ENCODE measurements at regions not wholly inside any gene's neighbourhood (a gene's known extent, or its start where the extent isn't known, plus 50 kb on each side); places are given as distances from the start of the nearest gene placed in this dataset.
A peak's percentile ranks its signal among the peaks of the same experiment; 100 is the strongest.

DNA sequence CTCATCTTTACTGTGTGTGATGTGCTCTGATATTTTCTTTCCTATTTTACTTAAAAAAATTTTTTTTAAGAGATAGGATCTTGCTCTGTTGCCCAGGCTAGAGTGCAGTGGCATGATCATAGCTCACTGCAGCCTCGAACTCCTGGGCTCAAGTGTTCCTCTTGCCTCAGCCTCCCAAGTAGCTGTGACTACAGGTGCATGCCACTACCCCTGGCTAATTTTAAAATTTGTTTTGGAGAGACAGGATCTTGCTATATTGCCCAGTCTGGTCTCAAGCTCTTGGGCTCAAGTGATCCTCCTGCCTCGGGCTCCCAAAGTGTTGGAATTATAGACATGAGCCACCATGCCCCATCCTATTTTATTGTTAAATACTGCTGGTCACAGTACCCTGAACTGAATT, 67.4 kb downstream of the FOXD2 start:
- Histone ChIP-seq H3K36me3 (ENCODE audit: control insufficient read depth in 2 of 2, extremely low read depth in 1 of 2, insufficient read depth in 1 of 2, low read length in 1 of 2) (no peaks in the 10 kb centered on the region), H3K27ac (ENCODE audit: low read length) (no peak overlapping the region), H3K27me3 (replicated peaks in 1 of 2; ENCODE audit: control insufficient read depth in 2 of 2, extremely low read depth in 1 of 2, insufficient read depth in 2 of 2, low read length in 1 of 2) (peaks cover 17 to 51% of the 10 kb centered on the region in 2 experiments), H3K4me1 (ENCODE audit: control insufficient read depth in 1 of 2, extremely low read depth in 1 of 2, insufficient read depth in 2 of 2, low read length in 2 of 2) (peaks cover 0 to 12% of the 10 kb centered on the region in 2 experiments), H3K9me3 (no peaks in the 10 kb centered on the region), H3K4me3 (ENCODE audit: control insufficient read depth in 1 of 2, extremely low read depth in 1 of 2, low read length in 1 of 2) (no peak overlapping the region)
- WGBS (ENCODE audit: insufficient coverage) = 63% methylated on average over 2 of the region's 2 CpGs
- Mint-ChIP-seq H3K4me3 (no peak overlapping the region), H3K4me1 (peaks cover 4 to 7% (median 5%) of the 10 kb centered on the region in 3 donors), H3K9me3 (no peaks in the 10 kb centered on the region), H3K27ac (no peak overlapping the region), H3K27me3 (peaks cover 55 to 76% of the 10 kb centered on the region in 2 donors), H3K36me3 (peaks cover 3% of the 10 kb centered on the region)
- CTCF ChIA-PET = no interaction called here
- POLR2A ChIA-PET = no interaction called here
- DNase-seq = no peak
- no peak for ATAC-seq (replicated peaks in 1 of 4)

DNA sequence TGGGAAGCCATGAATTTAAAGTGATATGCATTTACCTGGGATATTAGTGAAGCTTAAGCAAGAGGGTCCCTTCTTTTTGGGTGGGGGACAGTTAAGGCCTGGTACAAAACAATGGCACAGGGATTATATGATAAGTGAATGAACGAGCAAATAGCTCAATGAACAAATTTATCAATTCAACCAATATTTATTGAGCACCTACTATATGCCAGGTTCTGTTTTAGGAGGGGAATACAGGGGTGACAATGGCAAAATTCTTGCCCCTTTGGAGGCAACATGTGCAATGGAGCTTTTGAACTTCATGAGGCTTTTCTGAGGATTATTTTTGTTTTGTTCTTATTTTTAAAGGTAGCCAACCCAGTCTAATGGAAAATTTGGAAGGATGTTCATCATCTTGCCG, 68.2 kb downstream of the FOXD2 start:
- ATAC-seq (replicated peaks in 1 of 4) (no peak), DNase-seq (no peak)
- Histone ChIP-seq H3K27ac (ENCODE audit: low read length) (no peak overlapping the region), H3K27me3 (replicated peaks in 1 of 2; ENCODE audit: control insufficient read depth in 2 of 2, extremely low read depth in 1 of 2, insufficient read depth in 2 of 2, low read length in 1 of 2) (peaks cover 15 to 54% of the 10 kb centered on the region in 2 experiments), H3K4me1 (ENCODE audit: control insufficient read depth in 1 of 2, extremely low read depth in 1 of 2, insufficient read depth in 2 of 2, low read length in 2 of 2) (peaks cover 0 to 12% of the 10 kb centered on the region in 2 experiments), H3K4me3 (ENCODE audit: control insufficient read depth in 1 of 2, extremely low read depth in 1 of 2, low read length in 1 of 2) (no peak overlapping the region), H3K9me3 (no peaks in the 10 kb centered on the region), H3K36me3 (ENCODE audit: control insufficient read depth in 2 of 2, extremely low read depth in 1 of 2, insufficient read depth in 1 of 2, low read length in 1 of 2) (no peaks in the 10 kb centered on the region)
- Mint-ChIP-seq H3K27ac (no peak overlapping the region), H3K36me3 (peaks cover 3% of the 10 kb centered on the region), H3K4me1 (peaks cover 4 to 7% (median 5%) of the 10 kb centered on the region in 3 donors), H3K4me3 (no peak overlapping the region), H3K27me3 (peaks cover 55 to 75% of the 10 kb centered on the region in 2 donors), H3K9me3 (no peaks in the 10 kb centered on the region)
- WGBS (ENCODE audit: insufficient coverage) = no CpG with 5 or more reads among the region's 2 CpGs
- CTCF ChIA-PET = no interaction called here
- POLR2A ChIA-PET = no interaction called here

DNA sequence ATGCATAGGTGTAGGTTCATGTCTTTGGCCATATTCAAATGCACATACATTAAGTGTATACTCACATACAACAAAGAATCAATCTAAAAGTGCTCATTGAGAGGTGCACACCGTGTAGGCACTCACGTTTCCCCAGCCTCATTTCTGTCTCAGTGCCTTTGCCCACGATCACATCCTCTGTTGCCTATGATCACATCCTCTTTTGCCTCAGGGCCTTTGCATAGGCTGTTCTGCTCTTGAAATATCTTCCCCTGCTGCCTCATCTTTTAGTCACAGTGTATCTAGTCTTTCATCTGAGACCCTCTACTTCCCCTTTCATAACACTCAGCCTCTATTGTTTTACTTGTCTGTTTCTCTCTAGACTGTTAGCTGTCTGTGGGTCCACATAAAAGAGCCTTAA, 69.3 kb downstream of the FOXD2 start:
- CTCF ChIA-PET = no interaction called here
- Histone ChIP-seq H3K9me3 (no peaks in the 10 kb centered on the region), H3K4me1 (ENCODE audit: control insufficient read depth in 1 of 2, extremely low read depth in 1 of 2, insufficient read depth in 2 of 2, low read length in 2 of 2) (peaks cover 0 to 12% of the 10 kb centered on the region in 2 experiments), H3K27me3 (replicated peaks in 1 of 2; ENCODE audit: control insufficient read depth in 2 of 2, extremely low read depth in 1 of 2, insufficient read depth in 2 of 2, low read length in 1 of 2) (peaks cover 15 to 55% of the 10 kb centered on the region in 2 experiments), H3K4me3 (ENCODE audit: control insufficient read depth in 1 of 2, extremely low read depth in 1 of 2, low read length in 1 of 2) (no peak overlapping the region), H3K36me3 (ENCODE audit: control insufficient read depth in 2 of 2, extremely low read depth in 1 of 2, insufficient read depth in 1 of 2, low read length in 1 of 2) (no peaks in the 10 kb centered on the region), H3K27ac (ENCODE audit: low read length) (no peak overlapping the region)
- H3K4me3 Mint-ChIP-seq = peak overlapping the region in 2 of 3 donors; percentile 40 to 81
- POLR2A ChIA-PET = no interaction called here
- WGBS (ENCODE audit: insufficient coverage) = 73% methylated on average over 3 of the region's 3 CpGs
- H3K36me3 Mint-ChIP-seq = peaks cover 3% of the 10 kb centered on the region
- peaks cover 53 to 74% of the 10 kb centered on the region in 2 donors for H3K27me3 Mint-ChIP-seq
- DNase-seq = no peak
- H3K9me3 Mint-ChIP-seq = no peaks in the 10 kb centered on the region
- no peak overlapping the region for H3K27ac Mint-ChIP-seq
- peaks cover 4 to 7% (median 5%) of the 10 kb centered on the region in 3 donors for H3K4me1 Mint-ChIP-seq
- ATAC-seq (replicated peaks in 1 of 4) = no peak

DNA sequence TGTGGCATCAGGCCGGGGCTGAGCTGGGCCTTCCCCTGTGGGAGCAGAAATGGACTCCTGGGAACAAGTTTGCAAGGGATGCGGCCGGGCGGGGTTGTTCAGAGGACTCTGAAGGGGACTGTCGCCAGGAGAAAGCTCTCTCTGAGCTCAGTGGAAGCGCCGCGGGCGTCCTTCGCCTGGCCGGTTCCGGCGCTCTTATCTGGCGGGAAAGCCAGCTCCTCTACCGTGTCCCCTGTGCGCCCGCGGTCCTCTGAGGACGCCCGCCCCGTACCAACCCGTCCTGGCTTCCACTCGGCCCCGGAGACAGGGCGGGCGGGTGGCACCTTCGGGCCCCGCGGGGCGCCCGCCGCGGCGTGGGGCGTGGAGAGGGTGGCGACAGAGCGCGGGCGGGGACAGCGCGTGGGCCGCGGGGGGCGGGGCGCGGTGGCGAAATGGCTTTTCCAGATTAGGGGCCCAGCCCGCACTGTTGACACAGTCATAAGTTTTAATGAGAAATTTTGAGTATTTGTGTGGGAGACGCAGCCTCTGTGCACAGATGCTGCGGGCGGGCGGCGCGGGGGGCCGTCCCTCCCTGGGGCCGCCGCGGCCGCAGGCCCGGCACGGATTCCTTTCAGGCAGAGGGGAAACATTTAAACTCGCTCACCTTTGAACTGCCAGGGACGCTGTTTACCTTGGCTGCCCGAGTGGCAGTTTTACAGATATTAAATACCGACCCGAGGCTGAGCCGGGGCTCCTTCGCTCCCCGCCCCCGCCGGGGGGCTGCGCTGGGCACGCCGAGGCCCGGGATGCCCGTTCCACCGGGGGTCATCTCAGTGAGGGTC, 70.2 kb downstream of the FOXD2 start:
- Histone ChIP-seq H3K27me3 (replicated peaks in 1 of 2; ENCODE audit: control insufficient read depth in 2 of 2, extremely low read depth in 1 of 2, insufficient read depth in 2 of 2, low read length in 1 of 2) (peaks cover 17 to 49% of the 10 kb centered on the region in 2 experiments), H3K27ac (ENCODE audit: low read length) (no peak overlapping the region), H3K36me3 (ENCODE audit: control insufficient read depth in 2 of 2, extremely low read depth in 1 of 2, insufficient read depth in 1 of 2, low read length in 1 of 2) (no peaks in the 10 kb centered on the region), H3K4me1 (ENCODE audit: control insufficient read depth in 1 of 2, extremely low read depth in 1 of 2, insufficient read depth in 2 of 2, low read length in 2 of 2) (peaks cover 0 to 12% of the 10 kb centered on the region in 2 experiments), H3K4me3 (ENCODE audit: control insufficient read depth in 1 of 2, extremely low read depth in 1 of 2, low read length in 1 of 2) (peak overlapping the region; percentile 12 to 60), H3K9me3 (no peaks in the 10 kb centered on the region)
- WGBS (ENCODE audit: insufficient coverage) = 2% methylated on average over 65 of the region's 77 CpGs
- H3K27me3 Mint-ChIP-seq = peaks cover 60 to 72% of the 10 kb centered on the region in 2 donors
- H3K4me3 Mint-ChIP-seq = peak overlapping the region; percentile 60 to 81 (median 63)
- DNase-seq (peak in 4 of 35 experiments; percentile 3 to 7 (median 6)), ATAC-seq (replicated peaks in 1 of 4) (peak; percentile 35 to 62 (median 56))
- POLR2A ChIA-PET = interaction anchor here in 1 of 2 donors (0.5 kb wide), 1 partner anchor 168 kb away, joined by 4 read pairs; no protein-coding TSS in a partner anchor
- CTCF ChIA-PET = no interaction called here
- H3K9me3 Mint-ChIP-seq = no peaks in the 10 kb centered on the region
- H3K4me1 Mint-ChIP-seq = peaks cover 4 to 7% (median 5%) of the 10 kb centered on the region in 3 donors
- H3K27ac Mint-ChIP-seq = no peak overlapping the region
- H3K36me3 Mint-ChIP-seq = peaks cover 3% of the 10 kb centered on the region

DNA sequence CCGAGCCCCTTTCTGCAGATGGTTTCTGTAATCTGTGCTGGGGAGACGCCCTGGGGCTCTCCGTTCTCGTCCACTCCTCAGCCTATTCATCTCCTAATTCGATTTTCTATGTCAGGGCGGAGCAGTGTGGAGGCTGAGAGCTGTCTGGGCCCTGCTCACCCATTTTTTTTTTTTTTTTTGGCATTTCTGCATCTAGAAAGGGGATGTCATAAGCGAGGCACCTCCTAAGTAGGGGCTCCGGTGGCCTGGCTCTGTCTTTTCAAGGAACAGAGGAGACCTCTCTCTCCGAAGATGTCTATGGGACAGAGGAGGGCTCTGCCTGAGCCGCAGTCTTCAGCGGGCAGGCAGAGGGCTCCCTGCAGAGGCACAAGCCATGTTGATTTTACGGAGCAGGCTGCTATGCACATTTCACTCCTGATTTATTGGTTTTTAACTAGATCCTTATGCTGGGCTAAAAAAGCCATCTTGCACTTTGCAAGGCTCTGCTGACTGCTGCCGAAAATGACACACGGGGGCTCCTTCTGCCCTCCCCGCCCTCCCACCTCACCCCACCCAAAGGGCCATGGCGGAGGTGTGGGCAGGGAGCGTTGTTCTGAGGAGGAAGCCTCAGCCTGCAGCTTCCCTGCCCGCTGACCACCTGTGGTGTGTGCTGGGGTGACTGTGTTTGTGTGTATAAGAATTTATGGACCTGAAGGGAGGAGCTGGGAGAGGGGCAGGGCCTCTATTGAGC, 71.0 kb downstream of the FOXD2 start:
- Histone ChIP-seq H3K27ac (ENCODE audit: low read length) (no peak overlapping the region), H3K4me1 (ENCODE audit: control insufficient read depth in 1 of 2, extremely low read depth in 1 of 2, insufficient read depth in 2 of 2, low read length in 2 of 2) (peaks cover 0 to 12% of the 10 kb centered on the region in 2 experiments), H3K4me3 (ENCODE audit: control insufficient read depth in 1 of 2, extremely low read depth in 1 of 2, low read length in 1 of 2) (peak overlapping the region in 1 of 2 donors; percentile 60), H3K36me3 (ENCODE audit: control insufficient read depth in 2 of 2, extremely low read depth in 1 of 2, insufficient read depth in 1 of 2, low read length in 1 of 2) (no peaks in the 10 kb centered on the region), H3K9me3 (no peaks in the 10 kb centered on the region), H3K27me3 (replicated peaks in 1 of 2; ENCODE audit: control insufficient read depth in 2 of 2, extremely low read depth in 1 of 2, insufficient read depth in 2 of 2, low read length in 1 of 2) (peaks cover 17 to 46% of the 10 kb centered on the region in 2 experiments)
- CTCF ChIA-PET = no interaction called here
- Mint-ChIP-seq H3K9me3 (peaks cover 0 to 2% (median 2%) of the 10 kb centered on the region in 3 donors), H3K27me3 (peaks cover 58 to 67% of the 10 kb centered on the region in 2 donors), H3K36me3 (peaks cover 3% of the 10 kb centered on the region), H3K4me1 (peaks cover 4 to 7% (median 5%) of the 10 kb centered on the region in 3 donors), H3K27ac (no peak overlapping the region), H3K4me3 (peak overlapping the region; percentile 60 to 81 (median 63))
- 0% methylated on average over 2 of the region's 18 CpGs for WGBS (ENCODE audit: insufficient coverage)
- peak in 2 of 4 experiments; percentile 17 to 48 for ATAC-seq (replicated peaks in 1 of 4)
- POLR2A ChIA-PET = no interaction called here
- peak in 1 of 35 experiments; percentile 4 for DNase-seq

DNA sequence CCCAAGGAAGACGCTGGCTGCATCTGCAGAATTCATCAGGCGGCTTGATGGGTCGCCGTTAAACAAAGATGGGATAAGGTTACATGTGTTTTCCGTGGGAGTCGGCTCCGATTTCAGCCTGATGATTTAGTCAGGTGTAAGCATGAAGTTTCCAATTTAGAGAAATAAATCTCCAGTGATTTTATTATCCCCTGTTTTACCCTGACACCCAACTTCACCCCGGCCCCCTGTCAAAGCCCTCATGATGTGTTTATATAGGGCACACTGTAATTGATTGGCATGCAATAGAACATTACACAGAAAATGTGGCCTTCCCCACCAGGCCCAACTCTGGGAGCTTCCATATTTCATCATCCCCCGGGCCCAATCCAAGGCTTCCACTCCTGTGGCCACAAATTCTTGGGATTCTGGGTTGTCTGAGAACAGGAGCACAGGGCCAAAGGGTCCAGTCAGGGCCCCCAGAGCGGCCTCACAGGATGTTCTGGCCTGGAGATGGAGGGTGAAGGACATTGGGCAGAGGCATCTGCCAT, 72.5 kb downstream of the FOXD2 start:
- WGBS (ENCODE audit: insufficient coverage) = 70% methylated on average over 2 of the region's 10 CpGs
- H3K27me3 ChIP-seq (replicated peaks in 1 of 2; ENCODE audit: control insufficient read depth in 2 of 2, extremely low read depth in 1 of 2, insufficient read depth in 2 of 2, low read length in 1 of 2) = peaks cover 17 to 47% of the 10 kb centered on the region in 2 experiments
- ATAC-seq (replicated peaks in 1 of 4) (no peak), DNase-seq (no peak)
- no peaks in the 10 kb centered on the region for H3K36me3 ChIP-seq (ENCODE audit: control insufficient read depth in 2 of 2, extremely low read depth in 1 of 2, insufficient read depth in 1 of 2, low read length in 1 of 2)
- H3K4me1 ChIP-seq (ENCODE audit: control insufficient read depth in 1 of 2, extremely low read depth in 1 of 2, insufficient read depth in 2 of 2, low read length in 2 of 2) = peaks cover 0 to 12% of the 10 kb centered on the region in 2 experiments
- H3K27ac Mint-ChIP-seq = no peak overlapping the region
- H3K27me3 Mint-ChIP-seq = peaks cover 62 to 70% of the 10 kb centered on the region in 2 donors
- no peak overlapping the region for H3K4me3 Mint-ChIP-seq
- H3K4me1 Mint-ChIP-seq = peaks cover 4 to 7% (median 5%) of the 10 kb centered on the region in 3 donors
- H3K36me3 Mint-ChIP-seq = peaks cover 3% of the 10 kb centered on the region
- ChIA-PET POLR2A (no interaction called here), CTCF (no interaction called here)
- H3K4me3 ChIP-seq (ENCODE audit: control insufficient read depth in 1 of 2, extremely low read depth in 1 of 2, low read length in 1 of 2) = no peak overlapping the region
- H3K9me3 Mint-ChIP-seq = peaks cover 3 to 11% (median 11%) of the 10 kb centered on the region in 3 donors
- no peak overlapping the region for H3K27ac ChIP-seq (ENCODE audit: low read length)
- no peaks in the 10 kb centered on the region for H3K9me3 ChIP-seq
